ENCODE measurements at regions not wholly inside any gene's neighbourhood (a gene's known extent, or its start where the extent isn't known, plus 50 kb on each side); places are given as distances from the start of the nearest gene placed in this dataset.
"Not testable (repeated sequence)": the region's sequence is repeated elsewhere in the genome, so short reads cannot be mapped to it uniquely, and the experiment has no call there.

- no peak overlapping the region for H3K4me3 ChIP-seq (ENCODE audit: control insufficient read depth, low read depth, low read length)
- no peak for TF ChIP-seq CTCF (IDR thresholded peaks at IDR 0.05; ENCODE audit: control insufficient read depth, insufficient read depth, low read depth, low read length, missing control alignments)
- DNase-seq (ENCODE audit: low read depth): no peak
These were observed 150.7 kb upstream of the AGTR1 start for GRCh38 chr3:148546959-148547358.

DNA sequence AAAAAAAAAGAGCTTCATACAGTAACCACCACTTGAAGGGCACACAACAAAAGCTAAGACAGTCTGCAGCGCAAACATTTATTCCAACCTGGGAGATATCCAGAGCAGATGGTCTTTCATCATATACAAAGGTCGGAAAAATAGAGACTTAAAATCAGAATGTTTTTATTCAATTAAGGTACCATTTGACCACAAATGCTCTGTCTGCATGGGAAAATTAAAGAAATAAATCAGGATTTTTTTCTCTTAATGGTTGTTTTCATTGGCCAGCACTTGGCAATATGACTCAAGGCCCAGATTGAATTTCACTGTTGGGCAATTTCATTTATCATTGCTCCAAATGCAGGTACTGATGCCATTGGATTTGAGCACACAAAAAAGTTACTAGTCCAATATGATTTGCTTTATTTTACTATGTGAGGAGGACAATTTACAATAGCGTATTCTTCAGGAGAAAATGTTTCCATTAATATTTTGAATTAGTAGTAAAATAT is 145.9 kb upstream of the AGTR1 start:
- TF ChIP-seq CTCF (IDR thresholded peaks at IDR 0.05; ENCODE audit: control insufficient read depth, insufficient read depth, low read depth, low read length, missing control alignments): no peak
- H3K4me3 ChIP-seq (ENCODE audit: control insufficient read depth, low read depth, low read length): no peak overlapping the region
- DNase-seq (ENCODE audit: low read depth): no peak

DNA sequence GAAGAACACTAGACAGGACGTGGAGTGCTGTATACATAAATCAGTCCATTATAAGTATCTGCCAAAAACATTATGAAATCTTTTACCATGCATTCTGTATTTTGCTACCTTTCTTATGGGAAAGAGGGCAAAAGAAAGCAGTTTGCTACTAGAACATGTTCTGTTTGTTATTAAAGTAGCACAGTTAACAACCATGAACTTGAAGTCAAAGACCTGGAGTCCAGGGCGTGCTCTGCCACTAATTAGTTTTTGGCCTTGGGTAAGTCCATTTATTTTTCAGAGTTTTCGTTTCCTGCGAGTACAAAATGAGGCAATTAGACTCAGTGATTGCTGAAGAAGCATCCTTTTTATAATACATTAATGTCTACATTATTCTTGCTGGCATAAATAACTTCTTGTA is 143.3 kb upstream of the AGTR1 start:
- DNase-seq (ENCODE audit: low read depth): no peak
- no peak for TF ChIP-seq CTCF (IDR thresholded peaks at IDR 0.05; ENCODE audit: control insufficient read depth, insufficient read depth, low read depth, low read length, missing control alignments)
- H3K4me3 ChIP-seq (ENCODE audit: control insufficient read depth, low read depth, low read length): no peak overlapping the region

DNA sequence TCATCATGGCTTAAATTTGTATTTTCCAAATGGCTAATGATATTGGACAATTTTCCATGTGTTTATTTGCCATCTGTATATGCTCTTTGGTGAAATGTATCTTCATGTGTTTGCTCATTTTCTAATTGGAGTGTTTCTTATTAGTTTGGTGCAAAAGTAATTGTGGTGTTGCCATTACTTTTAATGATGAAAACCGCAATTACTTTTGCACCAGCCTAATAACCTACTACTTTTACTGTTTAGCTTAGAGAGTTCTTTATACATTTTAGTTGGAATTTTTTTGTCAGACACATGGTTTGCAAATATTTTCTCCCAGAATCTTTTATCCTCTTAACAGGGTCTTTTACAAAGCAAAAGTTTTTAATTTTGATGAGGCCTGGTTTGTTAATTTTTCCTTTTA is 141.0 kb upstream of the AGTR1 start:
- DNase-seq (ENCODE audit: low read depth): no peak
- H3K4me3 ChIP-seq (ENCODE audit: control insufficient read depth, low read depth, low read length): no peak overlapping the region
- TF ChIP-seq CTCF (IDR thresholded peaks at IDR 0.05; ENCODE audit: control insufficient read depth, insufficient read depth, low read depth, low read length, missing control alignments): no peak

- DNase-seq (ENCODE audit: low read depth); H3K4me3 ChIP-seq (ENCODE audit: control insufficient read depth, low read depth, low read length): not testable (repeated sequence)
These were observed 120.1 kb upstream of the AGTR1 start for GRCh38 chr3:148577579-148577978.

- no peak for TF ChIP-seq CTCF (IDR thresholded peaks at IDR 0.05; ENCODE audit: control insufficient read depth, insufficient read depth, low read depth, low read length, missing control alignments)
- H3K4me3 ChIP-seq (ENCODE audit: control insufficient read depth, low read depth, low read length): no peak overlapping the region
- DNase-seq (ENCODE audit: low read depth): no peak
These were observed 115.6 kb upstream of the AGTR1 start for GRCh38 chr3:148582126-148582525.

DNA sequence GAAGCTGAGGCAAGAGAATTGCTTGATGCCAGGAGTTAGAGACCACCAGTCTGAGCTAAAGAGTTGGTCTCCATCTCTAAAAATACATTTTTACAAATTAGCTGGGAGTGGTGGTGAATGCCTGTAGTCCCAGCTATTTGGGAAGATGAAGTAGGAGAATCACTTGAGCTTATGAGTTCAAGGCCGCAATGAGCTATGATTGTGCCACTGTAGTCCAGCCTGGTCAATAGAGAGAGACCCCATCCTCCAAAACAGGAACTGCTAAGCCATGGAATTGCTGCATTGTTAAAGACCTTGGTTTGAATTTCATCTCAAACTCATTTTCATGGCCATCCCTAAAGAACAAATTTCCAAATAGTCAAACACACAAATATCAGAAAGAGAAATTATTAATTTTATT is 113.9 kb upstream of the AGTR1 start:
- no peak for DNase-seq (ENCODE audit: low read depth)
- TF ChIP-seq CTCF (IDR thresholded peaks at IDR 0.05; ENCODE audit: control insufficient read depth, insufficient read depth, low read depth, low read length, missing control alignments): no peak

More for the DNA sequence above, 113.9 kb upstream of the AGTR1 start:
- H3K4me3 ChIP-seq (ENCODE audit: control insufficient read depth, low read depth, low read length): no peak overlapping the region
